Neuron (in vitro differentiated cells): ENCODE measurements at regions not wholly inside any gene's neighbourhood (a gene's known extent, or its start where the extent isn't known, plus 50 kb on each side); places are given as distances from the start of the nearest gene placed in this dataset.

Experiments
- H2AFZ ChIP-seq: one replicate; pipeline ENCODE4 v1.6.1; 2013; ENCODE audit warnings: low read depth, mild to moderate bottlenecking, inconsistent platforms, low read length, moderate library complexity
- H3K27me3 ChIP-seq: one replicate; pipeline ENCODE4 v1.6.1; 2013; ENCODE audit warnings: low read length; ENCODE audit not compliant: insufficient read depth
- H3K36me3 ChIP-seq: one replicate; pipeline ENCODE4 v1.6.1; 2013; ENCODE audit warnings: low read length; ENCODE audit not compliant: insufficient read depth
- H3K4me1 ChIP-seq: one replicate; pipeline ENCODE4 v1.6.1; 2013; ENCODE audit warnings: low read length; ENCODE audit not compliant: insufficient read depth
- H3K4me3 ChIP-seq: 2 replicates; pipeline ENCODE4 v1.5.1; 2013; ENCODE audit warnings: mild to moderate bottlenecking, low read length, moderate library complexity
- H3K9me3 ChIP-seq: one replicate; pipeline ENCODE4 v1.6.1; 2013; ENCODE audit warnings: low read length

GRCh38 chr5:107808671-107809137 is 138.0 kb upstream of the EFNA5 start:
- Histone ChIP-seq H3K36me3 (no peaks in the 10 kb centered on the region), H3K9me3 (no peaks in the 10 kb centered on the region), H3K27me3 (no peaks in the 10 kb centered on the region), H3K4me3 (no peak overlapping the region), H2AFZ (no peak overlapping the region), H3K4me1 (peaks cover 25% of the 10 kb centered on the region)

- Histone ChIP-seq H3K27me3 (no peaks in the 10 kb centered on the region), H3K36me3 (no peaks in the 10 kb centered on the region), H2AFZ (no peak overlapping the region), H3K9me3 (no peaks in the 10 kb centered on the region), H3K4me3 (no peak overlapping the region), H3K4me1 (peaks cover 25% of the 10 kb centered on the region)
These were observed 136.7 kb upstream of the EFNA5 start for GRCh38 chr5:107807431-107807830.

GRCh38 chr5:107806705-107807104 is 136.0 kb upstream of the EFNA5 start:
- Histone ChIP-seq H3K9me3 (no peaks in the 10 kb centered on the region), H3K27me3 (no peaks in the 10 kb centered on the region), H2AFZ (no peak overlapping the region), H3K4me3 (no peak overlapping the region), H3K36me3 (no peaks in the 10 kb centered on the region), H3K4me1 (peaks cover 25% of the 10 kb centered on the region)

GRCh38 chr5:107806271-107806670 is 135.5 kb upstream of the EFNA5 start:
- Histone ChIP-seq H2AFZ (no peak overlapping the region), H3K4me3 (no peak overlapping the region), H3K9me3 (no peaks in the 10 kb centered on the region), H3K4me1 (peaks cover 25% of the 10 kb centered on the region), H3K27me3 (no peaks in the 10 kb centered on the region), H3K36me3 (no peaks in the 10 kb centered on the region)

- no peak overlapping the region for H3K4me3 ChIP-seq
- peaks cover 25% of the 10 kb centered on the region for H3K4me1 ChIP-seq
- H3K36me3 ChIP-seq, result no peaks in the 10 kb centered on the region
- H3K27me3 ChIP-seq, result no peaks in the 10 kb centered on the region
- no peak overlapping the region for H2AFZ ChIP-seq
- H3K9me3 ChIP-seq, result no peaks in the 10 kb centered on the region
These were observed 135.1 kb upstream of the EFNA5 start for GRCh38 chr5:107805824-107806223.

- no peaks in the 10 kb centered on the region for H3K9me3 ChIP-seq
- H2AFZ ChIP-seq, result no peak overlapping the region
- peaks cover 25% of the 10 kb centered on the region for H3K4me1 ChIP-seq
- H3K27me3 ChIP-seq, result no peaks in the 10 kb centered on the region
- H3K36me3 ChIP-seq, result no peaks in the 10 kb centered on the region
- no peak overlapping the region for H3K4me3 ChIP-seq
These were observed 134.4 kb upstream of the EFNA5 start for GRCh38 chr5:107805166-107805565.

- H3K27me3 ChIP-seq, result no peaks in the 10 kb centered on the region
- H2AFZ ChIP-seq, result no peak overlapping the region
- H3K9me3 ChIP-seq, result no peaks in the 10 kb centered on the region
- H3K4me1 ChIP-seq, result peaks cover 18% of the 10 kb centered on the region
- H3K36me3 ChIP-seq, result no peaks in the 10 kb centered on the region
- no peak overlapping the region for H3K4me3 ChIP-seq
These were observed 133.0 kb upstream of the EFNA5 start for GRCh38 chr5:107803728-107804127.

- no peaks in the 10 kb centered on the region for H3K36me3 ChIP-seq
- no peaks in the 10 kb centered on the region for H3K27me3 ChIP-seq
- no peaks in the 10 kb centered on the region for H3K9me3 ChIP-seq
- no peak overlapping the region for H3K4me3 ChIP-seq
- H2AFZ ChIP-seq, result no peak overlapping the region
- H3K4me1 ChIP-seq, result peaks cover 6% of the 10 kb centered on the region
These were observed 130.3 kb upstream of the EFNA5 start for GRCh38 chr5:107801061-107801460.

- H3K36me3 ChIP-seq, result no peaks in the 10 kb centered on the region
- peak overlapping the region; percentile 53 for H2AFZ ChIP-seq
- peaks cover 6% of the 10 kb centered on the region for H3K4me1 ChIP-seq
- no peak overlapping the region for H3K4me3 ChIP-seq
- H3K9me3 ChIP-seq, result peaks cover 2% of the 10 kb centered on the region
- no peaks in the 10 kb centered on the region for H3K27me3 ChIP-seq
These were observed 128.6 kb upstream of the EFNA5 start for GRCh38 chr5:107799306-107799705.

- H3K4me3 ChIP-seq, result no peak overlapping the region
- H2AFZ ChIP-seq, result no peak overlapping the region
- H3K4me1 ChIP-seq, result peaks cover 6% of the 10 kb centered on the region
- H3K27me3 ChIP-seq, result no peaks in the 10 kb centered on the region
- H3K9me3 ChIP-seq, result peaks cover 2% of the 10 kb centered on the region
- H3K36me3 ChIP-seq, result no peaks in the 10 kb centered on the region
These were observed 126.1 kb upstream of the EFNA5 start for GRCh38 chr5:107796797-107797196.

GRCh38 chr5:107794741-107795140 is 124.0 kb upstream of the EFNA5 start:
- no peaks in the 10 kb centered on the region for H3K27me3 ChIP-seq
- H3K36me3 ChIP-seq, result no peaks in the 10 kb centered on the region
- H3K4me1 ChIP-seq, result peaks cover 5% of the 10 kb centered on the region
- H3K9me3 ChIP-seq, result peaks cover 2% of the 10 kb centered on the region
- H3K4me3 ChIP-seq, result no peak overlapping the region
- H2AFZ ChIP-seq, result no peak overlapping the region

- Histone ChIP-seq H3K36me3 (no peaks in the 10 kb centered on the region), H3K27me3 (no peaks in the 10 kb centered on the region), H3K9me3 (peaks cover 2% of the 10 kb centered on the region), H2AFZ (no peak overlapping the region), H3K4me3 (no peak overlapping the region), H3K4me1 (no peaks in the 10 kb centered on the region)
These were observed 122.2 kb upstream of the EFNA5 start for GRCh38 chr5:107792940-107793339.

GRCh38 chr5:107790671-107791070 is 119.9 kb upstream of the EFNA5 start:
- Histone ChIP-seq H3K4me3 (no peak overlapping the region), H3K36me3 (no peaks in the 10 kb centered on the region), H3K4me1 (peaks cover under 1% of the 10 kb centered on the region), H3K27me3 (no peaks in the 10 kb centered on the region), H3K9me3 (peaks cover 2% of the 10 kb centered on the region), H2AFZ (no peak overlapping the region)

GRCh38 chr5:107786424-107786823 is 115.7 kb upstream of the EFNA5 start:
- no peaks in the 10 kb centered on the region for H3K27me3 ChIP-seq
- no peak overlapping the region for H2AFZ ChIP-seq
- H3K4me3 ChIP-seq, result no peak overlapping the region
- no peaks in the 10 kb centered on the region for H3K36me3 ChIP-seq
- peaks cover 2% of the 10 kb centered on the region for H3K9me3 ChIP-seq
- H3K4me1 ChIP-seq, result peaks cover 2% of the 10 kb centered on the region
